Fibroblast of the aortic adventitia (primary cell): ENCODE measurements at regions not wholly inside any gene's neighbourhood (a gene's known extent, or its start where the extent isn't known, plus 50 kb on each side); places are given as distances from the start of the nearest gene placed in this dataset.

Experiments
- DNase-seq: peaks from one replicate; pipeline ENCODE4 v3.0.0-alpha.2; 2010; ENCODE audit warnings: low read depth
- H3K4me3 ChIP-seq: 2 replicates; pipeline ENCODE4 v1.5.1; 2011; ENCODE audit warnings: low read depth, mild to moderate bottlenecking, control low read depth, low read length, moderate library complexity
- TF ChIP-seq, protein P1 (sequence below): IDR thresholded peaks from 2 replicates; pipeline ENCODE4 v1.5.1; 2011; ENCODE audit warnings: mild to moderate bottlenecking, low read length, control low read depth, inconsistent platforms; ENCODE audit not compliant: insufficient read depth

DNA sequence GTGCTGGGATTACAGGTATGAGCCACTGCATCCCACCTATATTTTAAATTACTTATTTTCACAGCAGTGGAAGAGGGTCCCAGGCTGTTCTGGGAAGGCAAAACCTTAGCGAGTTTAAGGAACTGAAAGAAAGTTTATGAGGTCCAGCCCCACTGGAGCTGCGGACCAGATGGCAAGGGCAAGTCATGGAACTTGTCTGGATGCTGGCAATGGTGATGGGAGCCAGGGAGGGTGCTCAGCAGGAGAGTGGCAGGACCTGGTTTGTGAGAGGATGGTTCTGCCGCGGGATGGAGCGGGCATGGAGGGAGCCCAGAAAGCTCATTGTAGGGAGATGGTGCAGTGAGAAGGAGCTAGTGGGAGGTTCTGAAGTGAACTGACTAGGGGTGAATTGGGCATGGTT is 50.6 kb upstream of the SLC45A1 start:
- DNase-seq: no peak
- H3K4me3 ChIP-seq: no peak overlapping the region
- TF ChIP-seq, protein P1, sequence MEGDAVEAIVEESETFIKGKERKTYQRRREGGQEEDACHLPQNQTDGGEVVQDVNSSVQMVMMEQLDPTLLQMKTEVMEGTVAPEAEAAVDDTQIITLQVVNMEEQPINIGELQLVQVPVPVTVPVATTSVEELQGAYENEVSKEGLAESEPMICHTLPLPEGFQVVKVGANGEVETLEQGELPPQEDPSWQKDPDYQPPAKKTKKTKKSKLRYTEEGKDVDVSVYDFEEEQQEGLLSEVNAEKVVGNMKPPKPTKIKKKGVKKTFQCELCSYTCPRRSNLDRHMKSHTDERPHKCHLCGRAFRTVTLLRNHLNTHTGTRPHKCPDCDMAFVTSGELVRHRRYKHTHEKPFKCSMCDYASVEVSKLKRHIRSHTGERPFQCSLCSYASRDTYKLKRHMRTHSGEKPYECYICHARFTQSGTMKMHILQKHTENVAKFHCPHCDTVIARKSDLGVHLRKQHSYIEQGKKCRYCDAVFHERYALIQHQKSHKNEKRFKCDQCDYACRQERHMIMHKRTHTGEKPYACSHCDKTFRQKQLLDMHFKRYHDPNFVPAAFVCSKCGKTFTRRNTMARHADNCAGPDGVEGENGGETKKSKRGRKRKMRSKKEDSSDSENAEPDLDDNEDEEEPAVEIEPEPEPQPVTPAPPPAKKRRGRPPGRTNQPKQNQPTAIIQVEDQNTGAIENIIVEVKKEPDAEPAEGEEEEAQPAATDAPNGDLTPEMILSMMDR: no peak

DNA sequence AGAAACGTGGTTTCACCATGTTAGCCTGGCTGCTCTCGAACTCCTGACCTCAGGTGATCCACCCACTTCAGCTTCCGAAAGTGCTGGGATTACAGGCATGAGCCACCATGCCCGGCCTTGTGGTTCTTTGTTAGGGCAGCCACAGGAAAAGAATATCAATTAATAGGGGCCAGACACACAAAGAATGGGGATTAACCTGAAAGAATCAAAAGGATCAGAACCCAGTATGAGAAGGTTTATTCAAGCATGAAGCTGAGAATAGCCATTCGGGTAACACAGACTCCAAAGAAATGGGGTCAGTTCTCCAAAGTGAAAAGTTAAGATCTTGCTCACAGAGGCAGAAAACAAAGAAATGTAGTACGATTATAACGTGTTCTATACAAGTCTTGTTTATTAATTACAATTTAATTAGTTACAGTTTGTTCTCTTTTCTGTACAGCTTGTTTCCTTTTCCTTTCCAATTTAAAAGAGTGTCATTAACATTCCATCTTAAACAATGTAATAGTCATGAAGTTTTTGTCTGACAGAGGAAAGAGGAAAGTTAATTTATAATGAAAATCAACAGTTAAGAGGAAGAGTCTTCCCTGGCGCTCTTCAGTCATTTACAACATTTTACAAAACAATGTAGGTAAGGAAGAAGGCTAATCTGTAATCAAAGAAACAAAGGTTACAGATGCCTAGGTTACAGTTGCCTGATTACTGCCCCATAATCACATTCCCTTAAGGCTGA is 51.3 kb upstream of the SLC45A1 start:
- DNase-seq: no peak
- TF ChIP-seq, protein P1: no peak

DNA sequence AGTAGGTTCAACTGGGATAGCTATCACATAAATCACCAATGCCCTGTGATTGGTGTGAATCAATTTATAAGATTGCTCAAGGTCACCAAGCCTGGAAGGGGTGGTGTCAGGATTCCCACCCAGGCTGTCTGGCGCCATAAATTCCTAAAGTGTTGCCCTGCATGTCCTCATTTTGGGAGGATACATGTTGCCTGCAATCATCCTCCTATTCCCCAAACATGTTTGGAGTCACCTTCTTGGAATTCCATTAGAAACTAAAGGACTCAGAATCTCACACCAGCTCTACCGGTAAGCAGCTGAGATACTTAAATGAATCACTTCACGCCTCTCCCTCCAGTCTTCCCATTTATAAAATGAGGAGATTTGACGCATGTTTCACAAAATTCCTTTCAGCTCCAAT is 54.1 kb upstream of the SLC45A1 start:
- TF ChIP-seq, protein P1: no peak
- no peak overlapping the region for H3K4me3 ChIP-seq
- no peak for DNase-seq

More for the DNA sequence above, 51.3 kb upstream of the SLC45A1 start:
- no peak overlapping the region for H3K4me3 ChIP-seq

DNA sequence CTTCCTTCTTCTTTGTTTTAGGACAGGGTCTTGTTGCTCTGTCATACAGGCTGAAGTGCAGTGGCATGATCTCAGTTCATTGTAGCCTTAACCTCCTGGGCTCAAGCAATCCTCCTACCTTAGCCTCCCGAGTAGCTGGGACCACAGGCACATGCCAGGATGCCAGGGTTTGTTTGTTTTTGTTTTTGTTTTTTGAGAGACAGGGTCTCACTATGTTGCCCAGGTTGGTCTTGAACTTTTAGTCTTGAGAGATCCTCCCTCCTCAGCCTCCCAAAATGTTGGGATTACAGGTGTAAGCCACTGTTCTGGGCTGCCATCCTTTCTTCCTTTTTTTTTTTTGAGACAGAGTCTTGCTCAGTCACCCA is 56.5 kb upstream of the SLC45A1 start:
- DNase-seq: no peak
- H3K4me3 ChIP-seq: no peak overlapping the region
- TF ChIP-seq, protein P1: no peak

DNA sequence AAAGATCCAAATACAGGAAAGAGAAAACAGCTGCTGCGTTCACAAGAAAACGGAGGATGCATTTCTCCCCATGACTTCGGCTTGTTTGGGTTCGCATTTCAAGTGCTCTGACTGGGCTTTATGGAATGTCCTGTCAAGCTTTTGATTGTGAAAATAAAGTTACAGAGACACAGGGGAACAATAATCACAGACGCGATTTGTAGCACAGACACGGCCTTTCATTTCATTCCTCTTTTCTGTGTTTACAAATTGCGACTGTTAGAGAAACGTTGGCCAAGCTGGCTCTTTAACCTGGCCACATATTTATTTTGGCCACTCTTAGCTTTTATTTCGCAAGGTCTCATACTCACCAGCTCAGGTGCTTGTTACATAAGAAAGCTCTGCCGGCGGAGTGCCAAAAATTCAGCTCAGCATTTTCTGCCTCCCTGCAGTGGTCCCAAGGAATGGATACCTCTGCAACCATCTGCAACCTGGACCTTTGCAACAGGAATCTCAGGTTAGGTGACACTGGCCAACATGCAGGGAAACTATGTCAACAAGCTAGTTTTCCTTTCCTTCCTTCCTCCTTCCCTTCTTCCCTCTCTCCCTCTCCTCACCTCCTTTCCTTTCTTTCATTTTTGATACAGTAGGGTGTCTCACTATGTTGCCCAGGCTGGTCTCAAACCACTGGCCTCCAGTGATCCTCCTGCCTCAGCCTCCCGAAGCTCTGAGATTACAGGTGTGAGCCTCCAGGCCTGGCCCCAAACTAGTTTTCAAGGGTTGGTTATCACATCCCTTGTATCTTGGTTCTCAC is 58.2 kb upstream of the SLC45A1 start:
- H3K4me3 ChIP-seq: no peak overlapping the region
- DNase-seq: peak; percentile 64
- TF ChIP-seq, protein P1: no peak

DNA sequence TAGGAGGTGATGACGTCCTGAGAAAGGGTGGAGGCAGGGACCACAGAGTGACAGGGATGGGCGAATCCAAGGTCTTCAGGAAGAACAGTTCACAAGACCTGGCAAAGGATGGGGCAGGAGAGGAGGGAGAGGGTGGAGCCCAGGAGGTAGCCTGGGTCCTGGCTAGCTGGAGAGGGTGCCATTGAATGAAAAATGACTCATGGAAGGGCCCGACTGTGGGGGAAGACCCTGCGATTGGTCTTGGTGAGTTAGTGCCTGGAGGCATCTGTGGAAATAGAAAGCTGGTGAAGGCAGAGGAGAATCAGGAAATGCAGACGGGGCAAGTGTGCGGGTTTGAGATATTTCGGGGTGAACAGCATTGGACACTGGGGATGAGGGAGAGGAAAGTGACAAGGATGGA is 60.3 kb upstream of the SLC45A1 start:
- DNase-seq: no peak
- H3K4me3 ChIP-seq: no peak overlapping the region
- TF ChIP-seq, protein P1: no peak
